ENCODE measurements at regions not wholly inside any gene's neighbourhood (a gene's known extent, or its start where the extent isn't known, plus 50 kb on each side); places are given as distances from the start of the nearest gene placed in this dataset.

GRCh38 chr9:89757776-89758528, 153.1 kb downstream of the GADD45G start:
- TF ChIP-seq CTCF (IDR thresholded peaks at IDR 0.05; ENCODE audit: low read depth, low read length) (no peak), POLR2A (IDR thresholded peaks at IDR 0.05; ENCODE audit: extremely low read depth, insufficient read length) (no peak), MAX (IDR thresholded peaks at IDR 0.05; ENCODE audit: low read depth, low read length) (no peak)
